HG03025 (cell line): ENCODE measurements at regions not wholly inside any gene's neighbourhood (a gene's known extent, or its start where the extent isn't known, plus 50 kb on each side); places are given as distances from the start of the nearest gene placed in this dataset.

Experiments used
- ATAC-seq: cut with Tn5 transposase; IDR thresholded peaks from one replicate; pipeline ENCODE4 v1.9.1; 2021; ENCODE audit warnings: mild to moderate bottlenecking, moderate library complexity; ENCODE audit not compliant: unreplicated experiment, low FRiP score

- ATAC-seq = no peak
Measured at GRCh38 chr11:127590314-127590713, 589.7 kb upstream of the KIRREL3 start.

DNA sequence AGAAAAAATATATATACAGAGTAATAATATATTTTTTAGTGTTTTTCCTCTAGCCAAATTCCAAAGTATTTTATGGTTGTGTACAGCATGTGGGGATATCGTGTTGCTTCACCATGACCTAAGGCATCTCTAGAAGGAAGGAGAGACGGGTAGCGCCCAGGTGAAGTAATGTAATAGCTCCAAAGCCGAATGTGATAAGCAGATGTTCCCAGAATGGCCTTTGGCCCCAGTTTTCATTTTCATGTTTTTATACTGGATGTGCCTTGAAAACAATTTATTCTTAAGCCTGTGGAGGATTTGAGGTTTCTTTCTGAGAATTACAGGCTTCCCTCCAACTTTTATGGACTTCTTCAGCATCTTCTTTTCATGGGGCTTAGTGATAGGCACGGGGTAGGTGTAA, 587.9 kb upstream of the KIRREL3 start:
- no peak for ATAC-seq

GRCh38 chr11:127587511-127587910, 586.9 kb upstream of the KIRREL3 start:
- ATAC-seq = no peak

DNA sequence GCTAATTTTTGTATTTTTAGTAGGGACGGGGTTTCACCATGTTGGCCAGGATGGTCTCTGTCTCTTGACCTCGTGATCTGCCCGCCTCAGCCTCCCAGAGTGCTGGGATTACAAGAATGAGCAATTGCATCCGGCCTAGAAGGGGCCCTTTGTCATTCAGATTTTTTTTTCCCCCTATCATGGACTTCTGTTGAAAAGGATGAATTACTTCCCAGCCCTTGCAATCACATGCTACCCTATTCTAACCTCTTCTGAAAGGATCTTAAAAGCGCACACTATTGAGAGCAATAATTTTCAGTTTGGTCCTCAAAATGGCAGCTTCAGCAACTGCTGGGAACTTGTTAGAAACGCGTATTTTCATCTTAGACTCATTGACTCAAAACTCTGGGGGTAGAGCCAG, 575.6 kb upstream of the KIRREL3 start:
- no peak for ATAC-seq

- ATAC-seq = no peak
Measured at GRCh38 chr11:127574478-127574877, 573.9 kb upstream of the KIRREL3 start.

GRCh38 chr11:127568891-127569290, 568.3 kb upstream of the KIRREL3 start:
- ATAC-seq = no peak

GRCh38 chr11:127567237-127567932, 566.8 kb upstream of the KIRREL3 start:
- ATAC-seq = no peak

DNA sequence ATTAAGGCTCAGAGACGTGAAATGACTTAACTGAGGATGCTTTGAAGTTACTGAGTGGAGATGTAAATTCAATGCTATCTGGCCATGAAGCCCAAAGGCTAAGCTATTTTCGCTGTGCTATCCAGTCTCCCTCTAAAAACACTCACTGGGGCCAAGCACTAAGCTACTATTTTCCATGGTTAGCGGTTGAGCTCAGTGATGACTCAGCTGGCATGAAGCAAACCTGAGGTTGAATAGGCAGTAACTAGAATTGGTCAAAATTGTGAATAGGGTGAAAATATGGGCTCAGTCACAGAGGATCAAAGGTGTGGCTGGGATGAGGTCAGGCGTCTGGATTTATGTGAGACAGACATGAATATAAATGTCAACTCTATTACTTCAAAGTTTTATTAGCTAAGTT, 564.2 kb upstream of the KIRREL3 start:
- no peak for ATAC-seq

DNA sequence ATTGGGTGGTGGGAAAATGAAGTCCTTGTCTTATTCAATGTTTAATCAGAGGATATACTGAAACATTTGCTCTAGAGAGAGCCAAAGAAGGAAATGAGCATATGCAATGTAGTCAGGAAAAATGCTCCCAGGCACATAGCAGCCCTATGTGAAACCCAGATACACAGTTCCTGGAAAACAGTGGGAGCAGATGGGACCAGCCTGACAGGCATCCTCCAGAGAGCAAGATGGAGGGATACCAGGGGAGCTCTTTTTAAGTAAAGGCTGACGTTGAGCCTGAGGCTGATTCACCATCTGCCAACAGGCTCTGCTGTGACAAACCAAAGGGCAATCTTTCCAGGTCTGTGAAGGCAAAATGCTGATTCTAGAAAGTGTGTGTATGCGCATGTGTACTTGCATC, 559.4 kb upstream of the KIRREL3 start:
- no peak for ATAC-seq

GRCh38 chr11:127552446-127552845, 551.9 kb upstream of the KIRREL3 start:
- no peak for ATAC-seq

DNA sequence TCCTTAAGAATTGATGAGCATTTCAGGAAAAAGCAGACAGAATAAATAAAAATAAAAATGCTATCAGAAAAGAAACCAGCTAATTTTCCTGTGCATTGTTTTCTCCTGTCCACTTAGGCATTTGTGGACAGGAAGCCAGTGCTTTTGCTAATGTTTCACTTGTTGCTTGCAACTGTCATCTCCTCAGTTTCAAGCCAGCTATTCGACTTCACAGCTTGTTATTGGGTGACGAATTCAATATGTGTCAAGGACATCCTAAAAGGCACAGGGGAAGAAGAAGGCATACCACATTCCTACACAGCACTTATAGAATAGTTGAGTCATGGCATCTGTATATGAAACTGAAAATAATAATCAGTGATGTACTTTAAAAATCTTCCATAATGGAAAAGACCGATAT, 530.6 kb upstream of the KIRREL3 start:
- no peak for ATAC-seq

- no peak for ATAC-seq
Measured at GRCh38 chr11:127528297-127528696, 527.7 kb upstream of the KIRREL3 start.

- ATAC-seq = no peak
Measured at GRCh38 chr11:127524618-127525017, 524.0 kb upstream of the KIRREL3 start.

GRCh38 chr11:127521413-127521812, 520.8 kb upstream of the KIRREL3 start:
- ATAC-seq = no peak

DNA sequence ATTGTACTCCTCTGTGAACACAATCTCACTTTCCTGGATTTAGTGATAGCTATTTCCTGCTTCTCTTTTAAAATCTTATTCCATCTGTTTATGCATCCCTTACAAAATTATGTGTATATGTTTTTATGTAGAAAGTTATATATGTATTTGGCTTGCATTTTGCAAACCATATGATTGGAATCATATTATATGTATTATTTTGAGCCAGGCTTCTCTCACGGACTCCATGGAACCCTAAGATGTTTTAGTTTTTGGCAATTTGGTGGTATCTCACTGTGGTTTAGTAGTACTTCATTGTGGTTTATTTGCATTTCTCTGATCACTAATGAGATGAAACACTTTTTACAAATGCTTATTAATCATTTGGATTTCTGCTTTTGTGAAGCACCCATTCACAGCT, 507.3 kb upstream of the KIRREL3 start:
- ATAC-seq = no peak

DNA sequence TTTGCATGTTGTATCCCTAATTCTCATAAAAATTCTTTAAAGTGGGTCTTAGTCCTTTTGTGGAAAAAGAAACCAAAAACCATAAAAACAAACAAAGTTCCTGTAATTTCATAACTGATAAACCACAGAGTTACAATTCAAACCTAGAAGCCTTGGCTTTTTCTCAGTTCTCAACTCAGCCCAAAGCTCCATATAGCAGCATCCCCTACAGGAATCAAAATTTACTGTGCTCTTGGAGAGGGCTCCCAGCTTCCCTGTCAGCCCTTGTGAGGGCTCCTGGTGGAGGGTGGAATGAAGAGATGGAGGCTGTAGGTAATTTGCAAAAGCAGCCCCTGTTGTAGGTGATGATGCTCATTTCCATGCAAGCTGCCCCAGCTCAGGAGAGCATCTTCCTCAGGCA, 506.1 kb upstream of the KIRREL3 start:
- ATAC-seq = no peak

DNA sequence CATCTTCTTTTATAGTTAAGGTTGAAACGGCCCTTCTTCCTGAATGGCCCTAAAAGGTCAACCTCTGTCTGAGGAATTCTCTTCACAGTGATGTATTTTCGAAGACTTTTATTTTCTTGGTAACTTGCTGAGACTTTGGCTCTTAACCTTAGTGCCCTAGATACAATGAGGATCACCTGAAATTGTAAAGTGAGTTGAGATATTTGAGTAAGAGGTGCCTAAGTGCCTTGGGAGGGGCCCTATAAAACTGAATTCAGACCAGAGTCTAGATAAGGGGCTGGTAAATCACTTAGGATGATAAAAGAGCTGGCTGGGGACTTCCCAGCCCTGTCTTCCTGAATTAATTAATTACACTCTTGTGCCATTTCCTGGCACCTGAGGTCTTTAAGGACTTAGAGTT, 505.6 kb upstream of the KIRREL3 start:
- ATAC-seq = no peak

DNA sequence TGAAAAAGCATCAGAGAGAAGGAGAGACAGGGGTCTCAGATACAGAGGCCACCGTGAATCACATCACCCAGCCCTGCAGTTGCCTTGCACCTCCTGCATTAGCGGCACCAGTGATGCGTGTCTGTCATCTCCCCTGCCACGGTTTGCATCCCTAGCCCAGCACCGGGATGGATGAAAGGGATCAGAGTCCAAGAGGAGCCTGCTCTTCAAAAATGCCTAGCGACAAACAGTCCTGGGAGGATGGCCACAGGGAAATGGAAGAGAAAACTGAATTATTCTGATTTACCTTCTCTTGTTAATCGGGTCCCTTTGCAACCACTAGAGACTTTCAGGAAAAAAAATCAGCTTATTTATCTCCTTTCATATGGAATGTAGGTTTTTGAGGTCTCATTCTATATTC, 495.6 kb upstream of the KIRREL3 start:
- ATAC-seq = no peak

- no peak for ATAC-seq
Measured at GRCh38 chr11:127493330-127494022, 492.9 kb upstream of the KIRREL3 start.

GRCh38 chr11:127492029-127492428, 491.5 kb upstream of the KIRREL3 start:
- ATAC-seq = no peak

DNA sequence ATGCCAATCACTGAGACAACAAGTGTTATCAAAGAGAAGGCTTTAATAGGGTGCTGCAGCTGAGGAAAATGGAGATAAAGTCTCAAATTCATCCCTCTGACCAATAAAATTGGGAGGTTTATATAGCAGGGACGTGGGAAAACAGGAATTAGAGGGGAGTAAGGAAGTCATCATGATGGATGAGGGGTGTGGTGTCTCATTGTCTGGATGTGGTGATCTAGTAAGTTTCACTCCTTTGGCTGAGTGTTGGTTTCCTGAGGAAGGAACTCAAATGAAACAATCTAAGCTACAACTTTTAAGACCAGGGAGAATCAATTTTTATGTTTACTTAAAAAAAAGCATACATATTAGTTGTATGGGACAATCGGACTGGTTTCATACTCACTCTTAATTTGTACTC, 491.0 kb upstream of the KIRREL3 start:
- ATAC-seq = no peak

DNA sequence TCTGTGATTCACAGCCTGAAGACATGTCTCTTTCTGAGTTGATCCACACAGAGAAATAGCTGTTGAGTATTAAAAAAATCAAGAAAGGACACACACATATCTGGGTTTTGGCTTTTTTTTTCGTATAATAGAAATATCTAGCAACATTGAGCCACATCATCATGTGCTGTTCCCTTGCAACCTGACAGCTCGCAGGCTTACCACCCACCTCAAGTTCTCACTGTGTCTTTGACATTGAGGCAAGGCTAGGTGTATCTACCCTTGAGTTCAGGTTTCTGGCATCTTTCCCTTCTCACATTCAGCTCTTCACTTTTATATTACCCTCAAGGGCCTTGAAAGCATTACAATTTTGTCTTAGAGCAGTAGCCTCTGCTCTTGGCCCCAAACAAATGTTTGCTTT, 490.3 kb upstream of the KIRREL3 start:
- ATAC-seq = no peak
